ENCODE measurements at regions not wholly inside any gene's neighbourhood (a gene's known extent, or its start where the extent isn't known, plus 50 kb on each side); places are given as distances from the start of the nearest gene placed in this dataset.

GRCh38 chr1:203954293-203954692, 92.9 kb downstream of the SNRPE start:
- TF ChIP-seq CTCF (IDR thresholded peaks at IDR 0.05; ENCODE audit: unreplicated experiment) = no peak
- Mint-ChIP-seq H3K27ac (no peak overlapping the region), H3K4me3 (ENCODE audit: low read depth) (no peak overlapping the region), H3K9me3 (ENCODE audit: low read depth) (peaks cover 37% of the 10 kb centered on the region), H3K27me3 (no peaks in the 10 kb centered on the region), H3K4me1 (ENCODE audit: low read depth) (no peaks in the 10 kb centered on the region), H3K36me3 (ENCODE audit: insufficient read depth) (peaks cover 5% of the 10 kb centered on the region)
- no peak for DNase-seq (ENCODE audit: low spot score, unreplicated experiment)

DNA sequence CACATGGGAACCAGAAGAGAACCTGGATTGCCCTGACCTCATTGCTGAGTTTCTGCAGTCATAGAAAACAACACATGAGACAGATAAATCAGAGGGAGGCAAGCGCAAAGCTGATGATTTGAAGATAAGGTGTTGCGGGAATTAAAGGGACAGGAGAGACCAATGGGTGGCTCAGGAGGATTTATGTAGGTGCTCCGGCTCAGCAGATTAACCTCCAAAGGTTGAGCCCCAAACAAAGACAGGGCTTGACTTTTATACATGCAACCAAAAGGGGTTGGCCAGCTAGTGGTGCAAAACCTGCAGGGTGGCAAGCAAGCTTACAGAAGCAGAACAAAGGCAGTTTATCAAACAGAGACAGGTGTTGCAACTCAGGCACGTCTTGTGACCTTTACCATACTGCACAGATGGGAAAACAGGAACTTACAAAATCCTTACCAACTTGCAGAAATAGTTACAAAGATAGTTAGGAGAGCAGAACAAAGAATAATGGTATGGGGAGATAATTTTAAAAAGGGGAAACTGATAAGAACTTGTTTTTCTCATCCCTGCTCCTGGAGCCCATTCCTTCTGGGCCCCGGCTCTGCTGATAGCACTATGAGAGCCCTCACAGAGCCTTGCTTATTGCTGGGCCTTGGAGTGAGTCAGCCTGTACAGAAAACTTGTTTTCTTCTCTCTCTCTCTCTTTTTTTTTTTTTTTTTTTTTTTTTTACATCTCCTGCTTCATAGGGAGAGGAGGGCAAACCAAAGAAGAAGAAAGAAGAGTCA, 93.6 kb downstream of the SNRPE start:
- Mint-ChIP-seq H3K4me3 (ENCODE audit: low read depth) (no peak overlapping the region), H3K4me1 (ENCODE audit: low read depth) (no peaks in the 10 kb centered on the region), H3K27me3 (no peaks in the 10 kb centered on the region), H3K9me3 (ENCODE audit: low read depth) (peaks cover 37% of the 10 kb centered on the region), H3K27ac (no peak overlapping the region), H3K36me3 (ENCODE audit: insufficient read depth) (peaks cover 5% of the 10 kb centered on the region)
- TF ChIP-seq CTCF (IDR thresholded peaks at IDR 0.05; ENCODE audit: unreplicated experiment) = no peak
- DNase-seq (ENCODE audit: low spot score, unreplicated experiment) = no peak

- Mint-ChIP-seq H3K4me1 (ENCODE audit: low read depth) (no peaks in the 10 kb centered on the region), H3K4me3 (ENCODE audit: low read depth) (no peak overlapping the region), H3K27ac (no peak overlapping the region), H3K9me3 (ENCODE audit: low read depth) (peaks cover 22% of the 10 kb centered on the region), H3K27me3 (no peaks in the 10 kb centered on the region), H3K36me3 (ENCODE audit: insufficient read depth) (peaks cover 3% of the 10 kb centered on the region)
- no peak for TF ChIP-seq CTCF (IDR thresholded peaks at IDR 0.05; ENCODE audit: unreplicated experiment)
- no peak for DNase-seq (ENCODE audit: low spot score, unreplicated experiment)
These were observed 104.2 kb upstream of the SOX13 start for GRCh38 chr1:203968761-203969160.

- TF ChIP-seq CTCF (IDR thresholded peaks at IDR 0.05; ENCODE audit: unreplicated experiment) = no peak
- H3K27ac Mint-ChIP-seq = no peak overlapping the region
- H3K4me3 Mint-ChIP-seq (ENCODE audit: low read depth) = no peak overlapping the region
- H3K27me3 Mint-ChIP-seq = no peaks in the 10 kb centered on the region
- no peaks in the 10 kb centered on the region for H3K4me1 Mint-ChIP-seq (ENCODE audit: low read depth)
- no peak for DNase-seq (ENCODE audit: low spot score, unreplicated experiment)
- peaks cover 3% of the 10 kb centered on the region for H3K36me3 Mint-ChIP-seq (ENCODE audit: insufficient read depth)
- H3K9me3 Mint-ChIP-seq (ENCODE audit: low read depth) = peaks cover 24% of the 10 kb centered on the region
These were observed 103.1 kb upstream of the SOX13 start for GRCh38 chr1:203969846-203970245.

- Mint-ChIP-seq H3K27me3 (peaks cover 3% of the 10 kb centered on the region), H3K27ac (peak overlapping the region; percentile 82), H3K9me3 (ENCODE audit: low read depth) (peaks cover 3% of the 10 kb centered on the region), H3K4me1 (ENCODE audit: low read depth) (peaks cover 7% of the 10 kb centered on the region), H3K36me3 (ENCODE audit: insufficient read depth) (no peaks in the 10 kb centered on the region), H3K4me3 (ENCODE audit: low read depth) (no peak overlapping the region)
- DNase-seq (ENCODE audit: low spot score, unreplicated experiment) = no peak
- no peak for TF ChIP-seq CTCF (IDR thresholded peaks at IDR 0.05; ENCODE audit: unreplicated experiment)
These were observed 87.9 kb upstream of the SOX13 start for GRCh38 chr1:203985044-203985443.

Measured in progenitor cell of endocrine pancreas (in vitro differentiated cells).